HG03565 (cell line): ENCODE measurements at regions not wholly inside any gene's neighbourhood (a gene's known extent, or its start where the extent isn't known, plus 50 kb on each side); places are given as distances from the start of the nearest gene placed in this dataset.
A peak's percentile ranks its signal among the peaks of the same experiment; 100 is the strongest.
"Not testable (repeated sequence)": the region's sequence is repeated elsewhere in the genome, so short reads cannot be mapped to it uniquely, and the experiment has no call there.

Source experiments
- ATAC-seq: cut with Tn5 transposase; IDR thresholded peaks from one replicate; pipeline ENCODE4 v1.9.1; 2021; ENCODE audit warnings: mild to moderate bottlenecking, moderate library complexity; ENCODE audit not compliant: unreplicated experiment

DNA sequence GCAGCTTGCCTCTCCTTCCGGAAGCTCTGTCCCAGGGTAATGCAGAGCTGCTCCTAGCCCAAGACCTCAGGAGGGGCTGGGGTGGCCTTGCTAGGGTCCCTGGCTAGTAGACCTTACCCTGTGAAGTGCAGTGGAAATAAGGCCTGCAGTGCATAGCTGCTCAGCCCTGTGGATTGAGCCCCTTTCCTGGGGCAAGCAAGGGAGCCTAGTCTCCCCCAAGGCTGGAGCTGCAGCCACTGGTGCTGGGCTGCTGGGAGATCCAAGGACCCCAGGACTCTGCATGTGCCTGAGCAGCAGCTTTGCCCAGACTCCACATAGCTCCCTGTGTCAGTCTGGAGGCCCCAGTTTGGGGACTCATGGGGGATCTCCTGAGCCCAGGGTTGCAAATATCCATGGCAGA lies 57.9 kb downstream of the FANCF start:
- ATAC-seq = no peak

DNA sequence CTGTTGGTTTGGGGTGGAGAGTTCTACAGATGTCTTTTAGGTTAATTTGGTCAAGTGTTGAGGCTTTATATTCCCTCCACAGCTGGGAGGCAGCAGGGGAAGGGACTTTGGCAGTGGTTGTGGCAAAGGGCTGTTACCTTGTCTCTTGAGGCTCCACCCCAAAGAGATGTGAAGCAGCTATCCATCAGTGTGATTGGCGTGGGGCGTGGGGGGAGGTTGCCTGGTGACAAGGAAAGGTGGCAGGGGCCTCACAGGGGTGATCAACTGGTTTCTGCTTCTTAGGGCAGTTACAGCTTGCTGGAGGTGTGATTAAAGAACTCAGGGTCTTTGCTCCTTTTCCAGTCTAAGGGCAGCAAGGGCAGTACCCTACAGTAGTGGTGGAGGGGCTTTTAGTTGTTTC lies 59.3 kb downstream of the FANCF start:
- no peak for ATAC-seq

DNA sequence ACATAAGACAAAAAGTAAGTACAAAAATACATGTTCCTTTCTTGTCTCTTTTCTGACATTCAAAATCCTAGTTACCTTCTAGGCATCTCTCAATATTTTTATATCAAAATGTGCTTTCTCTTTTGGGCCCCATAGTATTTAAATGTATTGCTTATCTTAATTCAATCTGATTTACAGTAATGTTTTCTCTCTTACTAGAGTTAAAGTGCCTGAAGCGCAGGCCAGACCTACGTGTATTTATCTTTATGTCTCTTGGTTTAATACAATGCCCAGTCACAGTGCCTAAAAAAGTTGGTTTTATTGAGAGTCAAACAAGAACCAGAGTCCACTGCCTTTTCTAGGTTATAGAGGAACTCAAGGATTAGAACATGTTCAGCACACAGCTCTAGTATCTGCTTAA lies 64.3 kb downstream of the FANCF start:
- no peak for ATAC-seq

DNA sequence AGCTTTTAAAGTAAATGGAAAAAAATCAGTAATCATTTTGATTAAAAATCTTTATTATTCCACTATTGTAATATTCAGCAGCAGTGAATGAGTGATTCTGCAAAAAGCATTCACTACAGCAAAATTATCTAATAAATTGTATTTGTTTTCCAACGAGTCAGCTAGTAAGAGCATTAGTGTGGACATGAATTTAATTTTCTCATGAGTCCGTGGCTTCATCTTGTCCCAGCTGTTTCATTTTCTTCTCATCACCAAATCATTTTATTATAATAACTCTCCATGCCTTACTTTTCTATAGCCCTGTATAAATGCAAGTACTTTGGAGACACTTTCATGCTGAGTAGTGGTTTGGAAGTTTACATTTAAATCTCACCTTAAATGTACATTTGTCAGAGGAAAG lies 66.2 kb downstream of the FANCF start:
- ATAC-seq = no peak

DNA sequence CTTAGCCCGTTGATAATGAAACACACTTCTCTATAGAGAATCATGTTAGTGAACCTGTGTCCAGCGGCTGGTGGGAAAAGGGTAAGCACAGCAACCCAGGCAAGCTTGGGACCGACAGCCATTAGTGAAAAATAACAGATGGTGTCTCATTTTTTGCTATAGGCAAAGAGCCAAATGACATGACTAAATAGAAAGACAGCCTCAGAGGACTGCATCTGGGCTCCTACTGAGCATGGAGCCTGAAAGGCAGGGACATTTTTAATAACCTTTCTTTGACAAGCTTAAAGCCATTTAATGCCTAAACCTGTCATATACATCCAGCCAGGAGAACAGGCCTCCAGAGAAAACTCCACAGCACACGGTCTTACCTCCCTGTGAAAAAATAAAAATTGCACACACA lies 67.0 kb downstream of the FANCF start:
- ATAC-seq = no peak

DNA sequence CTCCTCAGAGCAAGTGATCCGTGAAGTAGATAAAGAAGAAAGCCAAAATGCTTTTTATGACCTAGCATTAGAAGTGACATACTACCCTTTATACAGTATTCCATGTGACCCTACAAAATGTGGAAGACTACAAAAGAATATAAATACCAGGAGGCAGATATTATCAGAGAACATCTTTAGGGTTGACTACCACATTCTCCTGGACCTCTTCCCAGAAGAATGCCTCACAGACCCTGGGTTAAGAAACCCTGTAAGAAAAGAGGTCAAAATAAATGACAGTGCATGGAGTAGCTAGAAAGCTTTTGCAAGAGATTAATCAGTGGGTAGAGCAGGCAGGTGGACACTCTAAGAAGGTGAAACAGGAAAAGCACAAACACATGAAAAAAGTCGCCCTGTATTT lies 69.2 kb downstream of the FANCF start:
- ATAC-seq = no peak

DNA sequence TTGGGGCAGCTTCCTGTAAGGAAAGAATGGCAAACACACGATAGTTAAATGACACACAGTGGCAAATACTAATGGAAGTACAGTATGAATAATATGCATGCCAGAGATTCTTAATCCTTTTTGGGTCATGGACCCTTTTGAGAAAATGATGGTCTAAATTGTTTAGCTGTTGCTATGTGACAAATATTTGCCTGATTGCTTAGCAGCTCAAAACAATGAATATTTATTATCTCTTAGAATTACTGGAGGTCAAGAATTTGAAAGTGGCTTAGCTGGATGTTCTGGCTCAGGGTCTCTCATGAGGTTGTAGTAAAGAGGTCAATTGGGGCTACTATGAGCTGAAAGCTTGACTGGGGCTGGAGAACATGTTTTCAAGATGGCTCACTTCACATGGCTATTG lies 69.7 kb downstream of the FANCF start:
- no peak for ATAC-seq

DNA sequence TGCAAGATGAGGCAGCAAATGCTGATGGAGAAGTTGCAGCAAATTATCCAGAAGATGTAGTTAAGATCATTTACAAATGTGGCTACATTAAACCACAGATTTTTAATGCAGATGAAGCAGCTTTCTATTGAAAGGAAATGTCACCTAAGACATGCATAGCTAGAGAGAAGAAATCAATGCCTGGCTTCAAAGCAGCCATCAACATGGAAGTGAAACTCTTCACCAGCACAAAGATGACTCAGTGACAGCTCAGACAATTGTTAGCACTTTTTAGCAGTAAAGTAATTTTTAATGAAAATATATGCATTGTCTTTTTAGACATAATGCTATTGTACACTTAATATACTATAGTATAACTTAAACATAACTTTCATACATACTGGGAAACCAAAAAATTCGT lies 71.4 kb downstream of the FANCF start:
- ATAC-seq = peak; percentile 95

DNA sequence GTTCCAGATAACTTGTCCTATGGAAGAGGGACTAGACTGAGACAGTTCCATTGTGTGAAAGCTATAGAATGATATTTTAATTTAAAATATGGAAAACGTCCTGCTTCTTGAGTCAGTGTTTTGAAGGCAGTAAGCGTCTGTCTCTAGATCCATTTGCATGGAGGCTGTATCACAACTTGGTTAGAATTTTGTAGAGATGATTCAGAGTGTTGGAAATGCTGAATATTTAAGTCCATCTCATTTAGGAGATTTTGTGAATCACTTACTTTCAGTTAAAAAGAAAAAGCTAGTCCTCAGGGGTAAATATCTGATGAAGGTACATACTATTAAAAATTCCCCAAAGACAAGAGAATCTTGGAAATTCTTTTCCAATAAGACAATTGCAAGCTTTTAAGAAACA lies 72.7 kb downstream of the FANCF start:
- no peak for ATAC-seq

DNA sequence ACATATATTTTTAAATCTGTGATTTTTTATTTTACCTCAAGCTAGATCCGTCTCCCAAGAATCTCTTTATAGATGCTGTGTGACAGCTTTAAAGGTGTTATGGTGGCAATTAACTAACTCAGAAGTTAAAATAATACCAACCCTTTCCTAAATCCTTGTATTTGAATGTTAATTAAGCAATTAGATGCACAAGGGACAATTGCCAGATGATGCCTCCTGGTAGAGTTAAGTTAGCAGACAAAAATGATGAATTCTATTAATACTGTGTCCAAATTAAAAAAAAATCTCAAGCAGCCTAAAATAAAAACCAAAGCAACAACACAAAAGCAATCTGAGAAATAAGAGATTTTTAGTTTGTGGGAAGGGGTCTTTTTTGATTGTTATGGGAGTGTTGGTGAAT lies 78.9 kb downstream of the FANCF start:
- no peak for ATAC-seq

DNA sequence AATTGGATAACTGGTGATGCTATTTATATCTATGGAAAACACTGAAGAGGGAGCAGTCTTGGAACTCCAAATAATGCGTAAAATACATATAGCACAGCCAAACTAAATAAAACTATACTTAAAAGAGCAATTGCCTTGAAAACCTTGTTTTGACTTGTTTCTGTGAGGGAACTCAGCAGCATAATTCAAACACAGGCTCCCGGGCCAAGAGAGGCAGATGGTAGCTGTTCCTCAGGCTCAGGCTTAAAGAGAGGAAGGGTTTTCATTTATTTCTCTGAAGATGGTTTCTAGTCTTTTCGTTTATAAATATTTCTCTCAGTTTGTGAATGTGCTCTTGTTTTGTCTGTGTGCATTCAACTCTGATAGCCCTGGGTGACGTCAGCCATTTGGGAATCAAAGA lies 82.4 kb downstream of the FANCF start:
- ATAC-seq = no peak

DNA sequence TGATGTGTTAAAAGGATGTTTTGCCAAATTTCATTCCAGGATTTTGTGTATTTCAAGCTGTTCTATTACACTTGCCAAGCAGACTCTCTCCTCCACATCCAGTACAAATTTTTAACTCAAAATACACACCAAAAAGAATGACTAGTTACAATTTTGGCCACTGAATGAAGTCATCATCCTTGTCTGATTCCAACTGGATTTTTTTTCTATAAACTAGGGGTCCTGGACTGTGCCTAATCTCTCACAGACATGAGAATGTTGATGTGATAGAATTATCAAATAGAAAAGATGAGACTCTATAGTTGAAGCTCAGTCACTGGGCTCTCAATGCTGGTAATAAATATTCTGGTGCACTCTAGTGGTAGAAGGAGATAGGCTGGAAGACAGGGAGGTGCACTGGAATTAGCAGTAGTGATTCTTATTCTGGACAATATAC lies 85.8 kb downstream of the FANCF start:
- peak; percentile 59 for ATAC-seq

DNA sequence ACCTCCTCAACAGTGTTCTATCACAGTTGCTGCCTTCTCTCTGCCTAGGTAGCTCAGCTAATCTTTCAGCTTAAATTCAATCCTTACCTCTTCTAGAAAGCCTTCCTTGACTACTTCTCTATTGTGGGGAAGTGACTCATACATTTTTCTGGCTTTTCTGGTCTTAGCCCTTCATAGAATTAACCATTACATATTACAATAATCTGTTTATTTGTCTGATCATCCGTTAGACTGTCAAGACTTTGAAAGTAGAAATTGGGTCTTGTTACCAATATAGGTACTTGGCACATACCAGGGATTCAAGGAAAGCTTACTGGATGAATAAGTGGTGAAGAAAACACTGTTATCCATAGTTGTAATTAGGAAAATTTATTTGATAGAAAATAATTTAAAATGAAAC lies 89.6 kb downstream of the FANCF start:
- no peak for ATAC-seq

DNA sequence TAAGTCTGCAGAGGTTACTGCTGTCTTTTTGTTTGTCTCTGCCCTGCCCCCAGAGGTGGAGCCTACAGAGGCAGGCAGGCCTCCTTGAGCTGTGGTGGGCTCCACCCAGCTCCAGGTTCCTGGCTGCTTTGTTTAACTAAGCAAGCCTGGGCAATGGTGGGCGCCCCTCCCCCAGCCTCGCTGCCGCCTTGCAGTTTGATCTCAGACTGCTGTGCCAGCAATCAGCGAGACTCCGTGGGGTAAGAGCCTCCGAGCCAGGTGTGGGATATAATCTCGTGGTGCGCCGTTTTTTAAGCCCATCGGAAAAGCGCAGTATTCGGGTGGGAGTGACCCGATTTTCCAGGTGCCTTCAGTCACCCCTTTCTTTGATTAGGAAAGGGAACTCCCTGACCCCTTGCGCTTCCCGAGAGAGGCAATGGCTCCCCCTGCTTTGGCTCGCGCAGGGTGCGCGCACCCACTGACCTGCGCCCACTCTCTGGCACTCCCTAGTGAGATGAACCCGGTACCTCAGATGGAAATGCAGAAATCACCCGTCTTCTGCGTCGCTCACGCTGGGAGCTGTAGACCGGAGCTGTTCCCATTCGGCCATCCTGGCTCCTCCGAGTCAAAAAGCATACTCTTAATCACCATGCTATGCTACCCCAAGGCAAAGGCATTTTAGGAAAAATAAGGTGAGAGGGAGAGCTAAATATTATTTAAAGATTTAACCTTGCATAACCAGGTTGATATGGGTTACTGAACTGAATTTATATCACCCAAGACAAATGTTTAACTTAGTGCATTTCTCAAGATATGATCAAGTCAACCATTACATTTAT lies 96.8 kb downstream of the FANCF start:
- ATAC-seq = not testable (repeated sequence)

DNA sequence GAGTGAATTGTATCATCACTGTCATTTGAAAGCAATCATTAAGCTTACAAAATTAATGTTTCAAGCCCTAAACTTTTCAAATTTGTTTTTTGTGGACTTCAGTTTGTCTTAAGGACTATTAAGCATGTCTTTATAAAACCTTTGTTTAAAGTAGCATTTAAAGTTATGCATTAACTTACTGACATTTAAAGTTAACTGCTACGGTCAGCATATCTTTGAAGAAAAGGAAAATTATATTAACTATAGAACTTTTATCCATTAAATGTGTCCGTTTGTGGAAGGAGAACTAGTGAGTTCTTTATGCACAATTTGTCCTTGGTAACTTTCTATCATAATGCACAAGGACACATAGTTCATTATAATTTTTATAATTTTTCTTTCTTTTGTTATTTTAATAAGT lies 103.4 kb downstream of the FANCF start:
- no peak for ATAC-seq

DNA sequence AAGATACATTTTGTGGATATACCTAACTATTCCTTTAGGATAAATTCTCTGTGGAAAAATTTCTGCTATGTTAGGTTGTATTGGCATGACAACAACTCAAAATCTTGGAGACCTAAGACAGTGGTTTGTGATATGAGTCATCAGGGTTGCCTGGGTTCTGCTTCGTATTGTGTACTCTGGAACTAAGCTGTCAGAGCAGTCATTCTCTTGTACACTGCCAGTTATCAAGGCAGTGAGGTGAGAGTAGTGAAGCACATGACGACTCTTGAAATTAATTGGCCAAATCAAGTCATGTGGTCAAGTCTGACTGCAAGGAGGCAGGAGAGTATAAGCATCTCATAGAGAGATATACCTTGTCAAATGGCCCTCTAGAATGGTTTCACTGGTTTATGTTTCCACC lies 104.4 kb downstream of the FANCF start:
- peak; percentile 91 for ATAC-seq

DNA sequence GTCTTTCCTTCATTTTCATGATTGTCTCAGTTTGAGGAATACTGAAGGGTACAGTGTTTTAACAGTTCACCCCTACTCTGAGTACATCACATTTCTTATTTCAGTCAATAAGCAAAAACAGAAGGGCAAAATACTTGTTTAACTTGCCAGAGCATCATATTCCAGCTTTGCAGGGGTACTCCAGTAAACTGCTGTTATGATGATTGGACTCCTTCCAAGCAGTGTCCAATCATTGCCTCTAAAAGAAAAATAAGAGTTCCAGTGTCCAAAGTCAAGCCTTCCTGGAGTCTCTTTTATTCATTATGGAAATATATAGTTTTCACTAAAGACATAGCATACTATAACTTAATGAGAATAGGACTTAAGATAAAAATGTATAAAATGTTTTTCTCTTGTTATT lies 105.1 kb downstream of the FANCF start:
- no peak for ATAC-seq

DNA sequence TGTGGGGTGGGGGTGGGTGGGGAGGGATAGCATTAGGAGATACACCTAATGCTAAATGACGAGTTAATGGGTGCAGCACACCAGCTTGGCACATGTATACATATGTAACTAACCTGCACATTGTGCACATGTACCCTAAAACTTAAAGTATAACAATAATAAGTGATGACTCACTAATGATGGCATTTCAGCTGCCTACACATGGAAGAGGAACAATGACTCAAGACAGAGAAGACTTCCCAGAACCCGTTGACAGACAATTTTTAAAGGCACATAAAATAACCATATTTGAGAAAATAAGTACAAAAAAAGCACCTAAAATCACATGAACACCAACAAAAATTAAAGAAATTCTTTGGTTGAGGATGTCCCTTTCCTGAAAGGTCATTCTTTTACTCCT lies 107.3 kb downstream of the FANCF start:
- ATAC-seq = not testable (repeated sequence)

DNA sequence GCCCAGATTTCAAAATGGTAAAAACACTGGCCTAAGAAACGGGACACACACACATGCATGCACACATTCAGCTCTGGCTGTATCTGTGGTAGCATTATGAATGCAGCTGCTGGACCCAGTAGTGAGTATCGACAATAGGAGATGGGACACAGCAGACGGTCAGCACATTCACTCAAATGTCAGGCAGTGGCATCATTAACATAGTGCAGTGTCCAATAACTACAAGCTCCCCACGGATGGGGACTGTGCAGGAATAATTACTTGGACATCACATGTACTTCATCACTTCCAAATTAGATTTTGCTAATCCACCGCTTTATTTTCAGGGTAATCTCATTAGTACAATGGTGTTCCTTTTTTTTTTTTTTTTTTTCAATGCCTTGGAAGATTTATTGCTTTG lies 109.5 kb downstream of the FANCF start:
- ATAC-seq = no peak

DNA sequence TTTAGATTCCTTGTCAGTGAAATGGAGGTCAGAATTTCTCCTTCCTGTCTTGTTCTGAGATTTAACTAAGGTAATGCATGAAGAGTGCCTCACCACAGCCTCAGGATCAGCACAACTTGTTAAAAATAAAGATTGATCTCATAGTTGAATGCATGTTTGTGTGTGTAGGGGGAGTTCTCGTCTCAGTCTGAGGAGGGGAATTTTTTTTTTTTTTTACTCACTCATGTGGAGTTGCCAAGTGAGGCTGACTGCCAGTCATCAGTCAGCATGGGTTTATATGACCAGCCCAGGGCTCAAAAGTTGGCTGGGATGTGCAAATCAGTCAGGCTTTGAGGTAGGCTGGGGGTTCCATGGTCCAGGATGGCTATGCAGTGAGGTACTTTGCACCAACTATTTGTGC lies 113.2 kb downstream of the FANCF start:
- no peak for ATAC-seq

DNA sequence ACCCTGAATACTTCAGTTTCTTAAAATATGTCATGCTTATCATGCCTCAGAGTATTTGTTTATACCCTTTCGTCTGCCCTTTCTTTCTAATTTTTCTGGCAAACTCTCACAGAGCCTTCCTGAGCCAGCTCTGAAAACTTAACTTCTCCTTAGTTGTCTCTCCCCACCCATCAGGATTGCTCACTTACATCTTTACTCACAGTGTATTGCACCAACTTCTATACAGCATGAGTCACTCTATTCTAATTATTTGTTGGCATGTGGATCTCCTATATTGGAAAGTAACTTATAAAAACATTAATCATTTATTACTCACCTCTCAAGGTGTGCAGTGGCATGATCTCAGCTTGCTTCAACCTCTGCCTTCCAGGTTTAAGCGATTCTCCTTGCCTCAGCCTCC lies 114.9 kb downstream of the FANCF start:
- no peak for ATAC-seq

DNA sequence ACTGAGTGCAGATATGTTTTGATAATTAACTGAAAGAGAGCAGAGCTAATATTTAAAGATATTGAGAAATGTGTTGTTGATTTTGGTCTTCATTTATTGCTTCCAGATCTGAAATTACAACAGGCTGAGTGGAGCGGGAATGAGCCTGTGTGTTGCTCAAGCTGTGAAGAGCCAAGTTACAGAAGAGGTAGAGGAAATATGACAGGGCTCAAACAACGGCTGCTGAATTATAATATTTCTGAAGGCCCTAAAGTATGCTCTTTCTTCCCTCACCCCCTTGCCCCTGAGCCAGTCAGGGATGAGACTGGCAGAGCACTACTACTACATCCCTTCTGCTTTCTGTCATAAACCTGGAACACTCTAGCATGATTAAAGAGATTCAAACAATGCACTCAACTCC lies 115.6 kb downstream of the FANCF start:
- no peak for ATAC-seq

DNA sequence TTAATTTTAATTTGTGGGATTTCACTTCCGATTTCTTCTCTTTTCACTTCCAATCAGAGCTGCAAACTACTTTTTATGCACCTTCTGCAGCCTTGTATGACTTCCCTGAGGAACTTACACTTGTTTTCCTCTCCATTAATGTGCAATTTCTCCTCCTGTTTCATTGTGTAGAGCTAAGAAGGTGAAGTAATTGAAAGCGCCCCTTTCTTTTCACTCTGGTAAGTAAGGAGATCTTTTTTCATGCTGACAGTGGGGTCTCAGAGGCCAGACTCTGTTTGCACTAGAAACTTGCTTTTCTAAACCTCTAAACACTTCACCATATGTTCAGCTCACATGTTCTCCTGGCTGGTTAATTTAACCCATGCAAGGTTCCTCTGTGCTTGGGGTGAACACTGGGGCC lies 117.0 kb downstream of the FANCF start:
- no peak for ATAC-seq
